GM18505 (cell line): ENCODE measurements at regions not wholly inside any gene's neighbourhood (a gene's known extent, or its start where the extent isn't known, plus 50 kb on each side); places are given as distances from the start of the nearest gene placed in this dataset.

Source experiments
- ATAC-seq: cut with Tn5 transposase; IDR thresholded peaks from one replicate; pipeline ENCODE4 v1.9.1; 2021; ENCODE audit not compliant: unreplicated experiment
- POLR2A ChIP-seq: IDR thresholded peaks from 4 replicates; pipeline ENCODE4 v1.6.1; 2011; ENCODE audit warnings: borderline replicate concordance; ENCODE audit not compliant: insufficient read depth, insufficient read length; ENCODE audit errors: extremely low read depth

DNA sequence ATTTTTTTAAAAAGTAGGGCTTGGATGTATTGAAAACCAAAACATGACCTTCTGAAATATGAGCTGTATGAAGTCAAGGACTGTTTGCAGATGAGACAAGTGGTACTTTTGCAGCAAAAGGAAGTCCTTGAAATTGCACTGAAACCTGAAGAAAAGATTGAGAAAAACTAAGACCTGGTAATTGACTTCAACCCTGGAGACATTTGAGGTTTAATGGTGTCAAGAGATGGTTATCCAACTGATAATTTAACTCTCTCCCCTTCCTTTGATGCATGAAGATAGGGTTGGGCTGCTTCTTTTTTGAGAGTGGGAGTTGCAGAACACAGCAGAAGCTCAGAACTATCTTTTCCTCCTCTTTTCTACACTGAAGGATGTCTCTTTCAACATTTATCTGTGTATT is 180.9 kb upstream of the DTNBP1 start:
- no peak for TF ChIP-seq POLR2A
- ATAC-seq, result no peak

DNA sequence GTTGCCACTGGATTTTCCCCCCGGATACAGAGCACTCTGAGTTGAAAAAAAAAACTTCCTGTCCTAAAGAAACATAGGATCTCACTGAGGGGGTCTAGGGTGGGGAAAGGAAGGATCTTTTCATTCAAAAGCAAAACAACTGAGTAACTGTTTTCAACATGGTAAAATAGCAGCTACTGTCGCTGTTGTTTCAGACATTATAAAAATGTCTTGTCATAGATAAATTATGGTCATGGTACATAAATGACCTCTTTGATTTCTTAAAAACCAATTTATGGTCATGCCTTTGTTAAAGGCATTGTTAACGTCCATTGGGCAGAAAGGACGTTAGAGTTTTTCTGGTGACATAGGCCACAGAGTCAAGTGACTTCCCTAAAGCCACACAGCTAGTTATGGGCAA is 180.4 kb upstream of the DTNBP1 start:
- no peak for ATAC-seq
- no peak for TF ChIP-seq POLR2A

DNA sequence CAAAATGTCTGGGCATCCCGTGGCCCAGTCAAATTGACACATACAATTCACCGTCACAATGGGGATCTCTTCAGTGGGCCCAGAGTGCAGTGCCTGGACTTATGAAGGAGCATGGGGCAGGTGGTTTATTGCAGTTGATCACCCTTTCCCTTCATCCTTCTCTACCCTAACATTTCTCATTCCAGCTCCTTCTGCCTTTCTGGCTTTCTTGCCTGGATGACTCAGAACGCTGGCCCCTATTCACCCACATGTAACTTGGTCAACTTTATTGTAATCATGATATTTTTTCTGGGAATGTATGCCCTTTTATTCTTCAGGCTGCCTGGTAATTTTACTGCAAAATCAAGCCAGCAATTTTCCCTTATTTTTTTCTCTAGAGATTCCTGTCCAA is 179.9 kb upstream of the DTNBP1 start:
- no peak for TF ChIP-seq POLR2A
- ATAC-seq, result no peak

DNA sequence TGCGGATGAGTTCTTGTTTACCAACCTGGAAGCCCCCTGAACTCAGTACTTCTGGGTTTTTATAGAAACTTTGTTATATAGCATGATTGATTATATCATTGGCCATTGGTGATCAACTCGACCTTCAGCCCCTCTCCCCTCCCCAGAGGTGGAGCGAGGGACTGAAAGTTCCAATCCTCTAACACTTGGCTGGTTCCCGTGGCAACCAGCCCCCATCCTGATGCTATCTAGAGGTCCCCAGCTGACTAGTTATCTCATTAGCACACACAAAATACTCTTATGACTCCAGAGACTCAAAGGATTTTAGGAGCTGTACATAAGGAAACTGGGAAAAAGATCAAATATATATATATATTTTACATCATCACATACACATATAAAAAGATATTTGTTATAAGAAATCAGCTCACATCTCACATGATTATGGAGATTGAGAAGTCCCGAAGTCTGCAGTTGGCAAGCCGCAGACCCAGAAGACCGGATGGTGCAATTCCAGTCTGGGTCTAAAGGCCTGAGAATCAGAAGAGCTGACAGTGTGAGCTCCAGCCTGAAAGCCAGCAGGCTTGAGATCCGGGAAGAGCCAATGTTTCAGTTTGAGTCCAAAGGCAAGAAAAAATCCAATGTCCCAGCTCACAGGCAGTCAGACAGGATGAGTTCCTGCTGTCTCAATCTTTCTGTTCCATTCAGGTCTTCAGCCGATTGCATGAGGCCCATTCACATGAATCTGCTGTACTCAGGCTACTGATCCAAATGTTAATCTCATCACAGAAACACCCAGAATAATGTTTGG is 179.3 kb upstream of the DTNBP1 start:
- ATAC-seq, result no peak
- TF ChIP-seq POLR2A, result no peak

DNA sequence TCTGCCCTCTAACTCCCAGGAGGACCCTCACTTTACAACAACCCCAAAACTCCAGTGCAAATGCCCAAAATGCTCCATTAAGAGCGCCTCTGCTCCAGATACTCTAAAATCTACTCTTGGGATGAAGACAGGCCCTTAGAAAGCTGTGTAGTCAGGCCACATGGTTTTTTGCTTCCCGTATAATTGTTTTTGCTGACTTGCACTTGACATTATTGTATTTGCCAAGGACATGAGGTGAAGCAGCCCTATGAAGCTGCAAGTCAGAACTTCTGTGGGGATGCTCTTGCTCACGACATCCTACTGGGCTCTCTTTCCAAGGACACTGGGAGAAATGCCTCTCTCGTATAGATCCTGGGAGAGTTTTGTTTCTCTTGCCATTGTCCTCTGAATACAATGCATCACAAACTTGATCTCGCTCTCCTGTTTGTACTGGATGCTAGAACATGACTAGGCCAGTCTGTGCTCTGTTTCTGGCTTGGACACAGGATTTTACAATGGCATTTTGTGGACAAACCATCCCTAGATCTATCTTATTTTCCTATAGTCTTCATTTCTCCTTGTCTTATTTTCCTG is 177.2 kb upstream of the DTNBP1 start:
- TF ChIP-seq POLR2A, result no peak
- ATAC-seq, result no peak

DNA sequence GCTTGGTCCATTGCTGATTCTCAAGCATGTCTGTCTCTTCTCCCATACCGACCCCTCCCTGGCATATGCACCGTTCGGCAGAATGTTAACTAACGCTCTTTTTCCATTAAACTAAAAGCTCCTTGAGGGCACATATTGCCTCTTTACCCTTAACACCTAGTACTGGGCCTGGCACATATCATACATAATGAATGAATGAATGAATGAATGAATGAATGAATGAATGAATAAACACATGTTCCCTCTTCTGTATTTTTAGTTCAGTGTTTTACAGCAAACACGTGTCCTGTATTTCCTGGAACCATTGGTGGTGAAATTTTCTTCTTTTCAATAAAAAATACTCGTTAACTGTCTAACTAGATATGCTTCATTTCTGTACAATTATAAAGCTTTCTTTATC is 174.4 kb upstream of the DTNBP1 start:
- ATAC-seq, result no peak
- TF ChIP-seq POLR2A, result no peak

DNA sequence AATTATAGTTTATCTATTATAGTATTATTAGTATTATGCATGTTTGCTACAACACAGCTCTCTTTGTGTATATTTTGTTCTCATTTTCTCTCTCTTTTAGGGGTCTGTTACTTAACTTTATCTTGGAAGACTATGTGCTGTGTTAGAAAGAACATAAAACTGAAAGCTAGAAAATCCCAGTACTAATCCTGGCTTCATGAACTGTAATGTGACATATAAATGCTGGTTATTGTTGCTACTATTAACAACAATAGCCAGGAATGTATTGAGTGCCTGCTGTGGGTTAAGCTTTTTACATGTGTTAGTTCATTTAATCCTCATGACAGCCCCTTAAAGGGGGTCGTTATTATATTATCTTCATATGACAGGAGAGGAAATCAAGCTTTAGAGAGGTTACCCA is 170.0 kb upstream of the DTNBP1 start:
- ATAC-seq, result no peak
- no peak for TF ChIP-seq POLR2A

DNA sequence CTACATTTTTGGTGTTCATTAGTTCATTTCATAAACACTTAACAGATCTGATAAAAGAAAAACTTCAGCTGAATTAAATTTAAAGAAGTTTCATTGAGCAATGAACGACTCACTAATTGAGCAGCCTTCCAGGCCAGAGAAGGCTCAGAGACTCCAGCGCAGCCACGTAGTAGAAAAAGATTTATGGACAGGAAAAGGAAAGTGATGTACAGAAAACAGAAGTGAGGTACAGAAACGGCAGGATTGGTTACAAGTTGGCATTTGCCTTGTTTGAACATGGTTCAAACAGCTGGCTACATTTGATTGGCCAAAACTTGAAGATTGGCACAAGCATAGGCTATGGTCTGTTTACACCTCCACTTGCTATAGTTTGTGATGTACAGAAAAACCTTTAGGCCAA is 166.3 kb upstream of the DTNBP1 start:
- ATAC-seq, result no peak
- no peak for TF ChIP-seq POLR2A

DNA sequence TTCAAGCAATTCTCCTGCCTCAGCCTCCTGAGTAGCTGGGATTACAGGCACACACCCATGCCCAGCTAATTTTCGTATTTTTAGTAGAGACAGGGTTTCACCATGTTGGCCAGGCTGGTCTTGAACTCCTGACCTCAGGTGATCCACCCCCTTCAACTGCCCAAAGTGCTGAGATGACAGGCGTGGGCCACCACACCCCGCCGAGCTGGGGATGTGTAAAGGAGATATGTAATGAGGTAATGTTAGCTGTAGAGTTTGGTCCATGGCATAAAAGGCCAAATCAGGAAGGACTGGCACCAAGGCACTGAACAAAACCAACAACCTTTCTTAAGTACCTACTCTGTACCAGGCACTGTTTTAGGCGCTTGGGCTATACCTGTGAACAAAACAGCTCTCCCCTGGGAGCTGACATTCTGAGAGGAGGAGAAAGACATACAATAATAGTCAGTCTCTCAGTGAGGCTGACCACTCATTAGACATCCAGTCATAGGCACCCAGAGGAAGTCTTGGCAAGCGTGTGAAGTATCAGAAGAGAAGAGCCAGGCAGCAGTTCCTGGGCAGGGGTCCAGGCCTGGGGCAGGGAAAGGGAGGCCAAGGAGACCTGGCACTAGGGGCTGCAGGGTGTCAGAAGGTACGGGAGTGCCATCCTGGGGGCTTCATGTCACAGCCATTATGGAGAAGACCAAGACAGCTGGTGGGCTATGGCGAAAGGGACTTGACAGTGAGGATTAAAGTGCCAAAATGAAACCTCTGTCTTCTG is 164.8 kb upstream of the DTNBP1 start:
- no peak for TF ChIP-seq POLR2A
- ATAC-seq, result no peak

DNA sequence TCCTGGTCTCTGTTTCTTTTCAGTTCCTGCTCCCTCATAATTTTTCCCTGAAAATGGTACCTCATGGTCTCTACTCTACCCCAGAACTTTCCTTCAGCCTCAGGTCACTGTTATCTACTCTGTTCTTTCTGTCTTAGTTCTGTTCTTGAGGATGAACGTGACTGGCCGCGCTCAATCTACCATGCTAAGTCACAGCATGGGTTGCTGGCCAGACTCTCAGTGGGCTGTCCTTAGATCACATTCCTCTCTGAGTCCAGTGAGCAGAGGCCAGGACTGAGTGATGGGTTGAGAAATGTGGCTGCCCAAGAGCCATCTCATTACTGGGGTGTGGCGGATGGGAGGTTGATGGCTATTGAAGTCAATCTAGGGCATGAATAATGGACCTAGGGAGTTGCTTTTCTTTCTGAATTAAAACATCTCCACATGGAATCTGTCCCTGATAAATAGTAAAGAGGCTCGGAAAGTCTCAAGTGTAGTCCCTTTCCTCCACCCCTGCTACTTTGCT is 164.0 kb upstream of the DTNBP1 start:
- no peak for ATAC-seq
- no peak for TF ChIP-seq POLR2A

DNA sequence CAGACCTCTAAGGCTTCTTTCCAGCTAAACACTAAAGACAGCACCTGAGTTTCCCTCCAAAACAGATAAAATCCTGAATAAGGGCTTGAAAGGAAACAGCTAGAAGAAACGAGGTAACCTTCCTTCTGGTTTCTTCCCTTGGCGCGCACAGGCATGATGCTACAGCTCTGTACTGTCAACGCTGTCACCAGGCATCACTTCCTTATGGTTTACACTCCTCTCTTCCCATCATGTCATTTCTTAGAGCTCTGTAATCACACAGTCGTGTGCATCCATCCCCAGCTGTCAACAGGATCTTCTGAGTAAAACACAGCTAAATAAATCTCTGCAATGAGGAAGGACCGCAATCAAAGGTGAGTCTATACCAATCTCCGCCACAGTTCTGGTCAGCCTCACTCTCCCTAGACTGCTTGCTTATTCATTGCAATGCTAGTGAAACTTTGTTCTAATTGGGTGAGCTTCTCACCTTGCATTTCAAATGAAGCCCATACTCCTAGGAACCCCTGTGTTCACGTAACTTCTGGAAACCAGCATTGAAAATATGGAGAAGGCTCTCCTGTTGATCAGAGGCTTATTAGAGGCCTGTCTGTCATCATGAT is 162.6 kb upstream of the DTNBP1 start:
- no peak for TF ChIP-seq POLR2A
- no peak for ATAC-seq

DNA sequence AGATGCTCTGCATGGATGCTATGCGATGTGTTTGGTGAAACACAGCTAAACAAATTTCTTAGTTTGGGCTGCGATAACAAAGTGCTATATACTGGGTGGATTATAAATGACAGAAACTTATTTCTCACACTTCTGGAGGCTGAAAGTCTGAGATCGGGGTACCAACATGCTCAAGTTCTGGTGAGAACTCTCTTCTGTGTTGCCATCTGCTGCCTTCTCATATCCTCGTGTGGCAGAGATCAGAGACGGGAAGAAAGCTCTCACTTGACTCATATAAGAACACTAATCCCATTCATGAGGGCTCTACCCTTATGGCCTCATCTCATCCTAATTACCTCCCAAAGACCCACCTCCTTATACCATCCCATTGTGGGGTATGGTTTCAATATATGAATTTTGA is 162.0 kb upstream of the DTNBP1 start:
- no peak for TF ChIP-seq POLR2A
- ATAC-seq, result no peak

DNA sequence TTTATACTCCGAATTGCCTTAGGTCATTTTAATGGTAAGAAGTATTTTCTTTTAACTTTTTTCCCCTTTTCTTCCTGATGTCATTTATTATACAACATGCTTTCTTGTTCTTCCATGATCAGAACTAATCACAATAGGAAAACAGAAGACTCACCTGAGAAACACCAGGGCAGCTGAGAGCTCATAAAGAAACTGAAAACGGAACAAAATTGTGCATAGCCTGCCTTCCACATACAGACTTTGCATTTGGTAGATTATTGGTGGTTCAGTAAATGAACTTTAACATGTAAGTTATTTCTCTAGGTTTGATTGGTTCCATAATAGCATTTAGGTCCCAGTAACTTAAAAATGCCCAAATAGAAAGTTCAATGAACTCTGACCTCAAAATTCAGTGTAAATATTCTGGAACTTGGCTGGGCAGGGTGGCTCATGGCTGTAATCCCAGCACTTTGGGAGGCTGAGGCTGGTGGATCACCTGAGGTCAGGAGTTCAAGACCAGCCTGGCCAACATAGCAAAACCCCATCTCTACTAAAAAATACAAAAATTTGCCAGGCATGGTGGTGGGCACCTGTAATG is 161.1 kb upstream of the DTNBP1 start:
- peak; percentile 55 for ATAC-seq
- no peak for TF ChIP-seq POLR2A
